K562 (cell line): ENCODE measurements at regions not wholly inside any gene's neighbourhood (a gene's known extent, or its start where the extent isn't known, plus 50 kb on each side); places are given as distances from the start of the nearest gene placed in this dataset.

Source experiments
- ATAC-seq: fragments of 200-7000 bp; cut with Tn5 transposase; 3 replicates; pipeline ENCODE4 v1.9.1; 2020; ENCODE audit warnings: moderate library complexity
- BruUV-seq: library from RNA; stranded (reverse); fragments of 400-500 nt; replicated peaks from 2 replicates; lab custom pipeline; 2021; lab: Mats Ljungman, UMichigan
- CTCF ChIA-PET: fragments of 300-600 bp; formaldehyde crosslinking; extraction: SDS; loops from one replicate; lab custom pipeline; 2021; ENCODE audit warnings: low intra/inter-chr PET ratio; lab: Yijun Ruan, JAX
- POLR2A ChIA-PET: fragments of 300-600, 350-650 bp; sonication (Branson Sonifier 250); formaldehyde crosslinking; extraction: SDS; loops from one replicate; lab custom pipeline; 2021; ENCODE audit warnings: antibody characterized with exemption, inconsistent platforms; lab: Yijun Ruan, JAX
- DNase-seq, 4 experiments: peaks; one replicate each; pipeline versions ENCODE4 v3.0.0 to v3.0.0-alpha.2; 2011 to 2018; ENCODE audit warnings: low spot score in 3 of 4, mixed read lengths in 3 of 4; ENCODE audit errors: extremely low read depth in 1 of 4
- FAIRE-seq: peaks from 2 replicates; lab custom pipeline; 2011; peaks lifted over from hg19 to GRCh38; lab: Jason Lieb, UNC
- H2AFZ ChIP-seq: 2 replicates; pipeline ENCODE4 v1.6.0; 2011; ENCODE audit warnings: low read depth, low read length, control low read depth, inconsistent platforms
- H3K27ac ChIP-seq: fragments of 200-600 bp; 3 replicates; pipeline ENCODE4 v1.8.0; 2011; ENCODE audit warnings: low read depth, mild to moderate bottlenecking, control low read depth, inconsistent platforms, low read length, moderate library complexity, mixed read lengths; ENCODE audit errors: extremely low read depth
- H3K27me3 ChIP-seq, 2 experiments: fragments of 300-600 bp in 1 of 2; 2 replicates in 1 of 2; 3 replicates in 1 of 2; pipeline versions ENCODE4 v1.6.0 to v1.8.0; 2011; ENCODE audit warnings: inconsistent platforms in 2 of 2, low read length in 2 of 2, mild to moderate bottlenecking in 1 of 2, mixed read lengths in 1 of 2, moderate library complexity in 1 of 2; ENCODE audit not compliant: control insufficient read depth in 2 of 2, insufficient read depth in 2 of 2
- H3K36me3 ChIP-seq: fragments of 300-600 bp; 3 replicates; pipeline ENCODE4 v1.8.0; 2011; ENCODE audit warnings: mild to moderate bottlenecking, low read length, inconsistent platforms; ENCODE audit not compliant: control insufficient read depth, insufficient read depth
- H3K4me1 ChIP-seq, 2 experiments: fragments of 200-600 bp in 1 of 2; replicated peaks in 1 of 2; 2 replicates in 1 of 2; 3 replicates in 1 of 2; pipeline versions ENCODE4 v1.5.1 to v1.8.0; 2011; ENCODE audit warnings: inconsistent platforms in 2 of 2, low read length in 2 of 2, mild to moderate bottlenecking in 1 of 2, mixed read lengths in 1 of 2, moderate library complexity in 1 of 2; ENCODE audit not compliant: control insufficient read depth in 2 of 2, insufficient read depth in 2 of 2
- H3K4me2 ChIP-seq: 2 replicates; pipeline ENCODE4 v1.6.1; 2011; ENCODE audit warnings: low read length, control low read depth, inconsistent platforms, mixed read lengths; ENCODE audit not compliant: insufficient read depth
- H3K4me3 ChIP-seq: fragments of 200-600 bp; sonication (generic), shearing (Covaris generic); 2 replicates; pipeline ENCODE4 v1.5.1; 2016; ENCODE audit warnings: control low read depth, inconsistent platforms
- H3K79me2 ChIP-seq: fragments of 200-600 bp; 3 replicates; pipeline ENCODE4 v1.8.0; 2011; ENCODE audit warnings: low read length, inconsistent platforms; ENCODE audit not compliant: control insufficient read depth, insufficient read depth
- H3K9ac ChIP-seq, 2 experiments: 2 replicates each; pipeline versions ENCODE4 v1.6.0 to v1.6.1; 2011; ENCODE audit warnings: low read depth in 2 of 2, low read length in 2 of 2, control low read depth in 1 of 2, inconsistent platforms in 1 of 2, mild to moderate bottlenecking in 1 of 2, mixed read lengths in 1 of 2; ENCODE audit not compliant: insufficient read depth in 1 of 2
- H3K9me1 ChIP-seq: one replicate; pipeline ENCODE4 v1.6.0; 2011; ENCODE audit warnings: inconsistent platforms, mild to moderate bottlenecking, low read length, moderate library complexity; ENCODE audit not compliant: control insufficient read depth, insufficient read depth
- H3K9me3 ChIP-seq: replicated peaks from 2 replicates; pipeline ENCODE4 v1.5.1; 2011; ENCODE audit warnings: low read depth, low read length, inconsistent platforms; ENCODE audit not compliant: control insufficient read depth, insufficient read depth
- H4K20me1 ChIP-seq: replicated peaks from 2 replicates; pipeline ENCODE4 v1.6.1; 2011; ENCODE audit warnings: low read length, inconsistent platforms, mixed read lengths; ENCODE audit not compliant: control insufficient read depth, insufficient read depth
- CBFA2T3 ChIP-seq: fragments of 450-650 bp; IDR thresholded peaks from 2 replicates; pipeline ENCODE4 v1.6.1; 2017
- CBX2 ChIP-seq: fragments of 200-600 bp; sonication (generic); IDR thresholded peaks from one replicate; pipeline ENCODE4 v1.6.1; 2012; ENCODE audit warnings: mild to moderate bottlenecking, low read length, inconsistent platforms; ENCODE audit not compliant: insufficient read depth, poor library complexity, severe bottlenecking
- CREM ChIP-seq: IDR thresholded peaks from 2 replicates; pipeline ENCODE4 v1.6.1; 2014; ENCODE audit warnings: antibody characterized with exemption, low read depth
- CTBP1 ChIP-seq: fragments of 450-650 bp; IDR thresholded peaks from 2 replicates; pipeline ENCODE4 v1.6.1; 2016; ENCODE audit warnings: borderline replicate concordance
- ETV5 ChIP-seq: sonication (generic); formaldehyde crosslinking; IDR thresholded peaks from 2 replicates; pipeline ENCODE4 v1.4.0; 2020; ENCODE audit warnings: low read depth, mild to moderate bottlenecking, missing genetic modification reagents
- FOS ChIP-seq: IDR thresholded peaks from 3 replicates; pipeline ENCODE4 v1.6.1; 2011; ENCODE audit not compliant: insufficient read length; ENCODE audit errors: extremely low read depth
- KLF6 ChIP-seq: fragments of 250-450 bp; sonication (Bioruptor Pico); IDR thresholded peaks from 2 replicates; pipeline ENCODE4 v1.4.0; 2020; ENCODE audit warnings: mild to moderate bottlenecking, moderate library complexity, borderline replicate concordance
- NFYB ChIP-seq: IDR thresholded peaks from 2 replicates; pipeline ENCODE4 v1.6.1; 2011; ENCODE audit warnings: mild to moderate bottlenecking, moderate library complexity; ENCODE audit not compliant: insufficient read length; ENCODE audit errors: extremely low read depth
- POLR2B ChIP-seq: fragments of 450-650 bp; IDR thresholded peaks from 2 replicates; pipeline ENCODE4 v1.6.1; 2018; ENCODE audit warnings: low read depth; ENCODE audit not compliant: partially characterized antibody
- STAT5A ChIP-seq: IDR thresholded peaks from 2 replicates; pipeline ENCODE4 v1.6.1; 2012; ENCODE audit warnings: low read length, inconsistent platforms, borderline replicate concordance
- TCF3 ChIP-seq: sonication (generic); formaldehyde crosslinking; IDR thresholded peaks from 2 replicates; pipeline ENCODE4 v1.4.0; 2020; ENCODE audit warnings: mild to moderate bottlenecking, missing genetic modification reagents
- ZNF311 ChIP-seq: fragments of 250-450 bp; sonication (Bioruptor Pico); IDR thresholded peaks from 2 replicates; pipeline ENCODE4 v1.4.0; 2020; ENCODE audit warnings: mild to moderate bottlenecking, moderate library complexity
- WGBS: fragments of 100-300 bp; shearing (Covaris generic); methylation state at CpG from one replicate; pipeline ENCODE4 v1.1.6; 2016; ENCODE audit warnings: low coverage, mixed read lengths; ENCODE audit not compliant: insufficient coverage; ENCODE audit errors: missing lambda C conversion rate; 5-methylcytosine and 5-hydroxymethylcytosine counted together
- in situ Hi-C: fragments of 300-500 bp; cut with MboI; formaldehyde crosslinking; loops from 4 replicates; pipeline ENCODE4 v1.15.0; 2018; ENCODE audit warnings: inconsistent platforms, mixed read lengths
- intact Hi-C: fragments of 100-400 bp; cut with micrococcal nuclease; formaldehyde crosslinking; loops from 2 replicates; pipeline ENCODE4 v1.14.2; 2022
- TF ChIP-seq, protein P1 (sequence below): fragments of 150-350 bp; IDR thresholded peaks from 2 replicates; pipeline ENCODE4 v1.6.1; 2014; ENCODE audit warnings: low read depth, mild to moderate bottlenecking, low read length, borderline replicate concordance
- TF ChIP-seq, protein P2 (sequence below): fragments of 250-450 bp; sonication (Bioruptor Pico); IDR thresholded peaks from 2 replicates; pipeline ENCODE4 v1.5.0; 2021
- TF ChIP-seq, protein P3 (sequence below): sonication (generic); formaldehyde crosslinking; IDR thresholded peaks from 2 replicates; pipeline ENCODE4 v1.8.0; 2022; ENCODE audit warnings: missing genetic modification reagents, mild to moderate bottlenecking, moderate library complexity, borderline replicate concordance

DNA sequence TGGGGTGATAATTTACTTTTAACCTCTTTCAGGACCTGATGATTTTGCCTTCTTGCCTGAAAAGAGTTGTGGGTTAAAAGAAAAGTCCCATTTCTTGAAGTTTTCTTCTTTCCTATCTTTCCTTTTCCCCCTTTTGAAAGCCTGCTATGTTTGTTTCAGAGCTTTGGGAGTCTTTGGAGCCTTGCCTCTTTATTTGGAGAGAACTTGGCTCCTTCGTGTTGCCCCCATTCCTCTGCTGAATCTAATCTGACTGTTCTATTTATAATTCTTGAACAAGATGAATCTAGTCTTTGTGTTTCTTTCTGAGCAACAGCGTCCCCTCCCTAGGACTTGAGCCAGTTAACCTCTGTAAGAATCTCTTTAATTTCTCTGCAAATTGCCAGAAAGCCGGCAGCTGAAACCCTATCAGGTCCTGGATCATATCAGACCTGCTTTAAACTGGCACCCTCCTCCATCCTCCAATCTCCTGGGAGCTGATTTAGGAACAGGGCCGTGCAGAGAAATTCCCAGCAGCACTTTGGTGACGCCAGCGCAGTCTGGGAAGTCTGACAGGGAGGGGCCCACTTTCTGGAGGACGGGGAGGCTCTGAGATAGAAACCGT lies 289.1 kb upstream of the SORL1-AS1 start:
- H3K9me3 ChIP-seq, result no peaks in the 10 kb centered on the region
- no peaks in the 10 kb centered on the region for H3K36me3 ChIP-seq
- H4K20me1 ChIP-seq, result no peaks in the 10 kb centered on the region
- ATAC-seq, result no peak
- H3K79me2 ChIP-seq, result no peaks in the 10 kb centered on the region
- H3K4me3 ChIP-seq, result no peak overlapping the region
- H2AFZ ChIP-seq, result no peak overlapping the region
- no peaks in the 10 kb centered on the region for H3K4me1 ChIP-seq
- in situ Hi-C loops, result no loop called here
- no peak for FAIRE-seq
- H3K9me1 ChIP-seq, result no peaks in the 10 kb centered on the region
- ChIA-PET POLR2A (no interaction called here), CTCF (no interaction called here)
- DNase-seq, result no peak
- intact Hi-C loops, result no loop called here
- BruUV-seq, result no TSS peak
- 0% methylated on average over 8 of the region's 8 CpGs for WGBS
- H3K27me3 ChIP-seq, result no peaks in the 10 kb centered on the region
- no peak overlapping the region for H3K27ac ChIP-seq
- no peak overlapping the region for H3K4me2 ChIP-seq
- H3K9ac ChIP-seq, result no peak overlapping the region
- TF ChIP-seq ETV5 (CRISPR knock-in tag) (no peak), CTBP1 (no peak), ZNF311 (CRISPR knock-in tag) (no peak), KLF6 (CRISPR knock-in tag) (no peak), CREM (no peak), NFYB (no peak), FOS (no peak), CBFA2T3 (no peak), POLR2B (no peak), STAT5A (no peak), CBX2 (no peak), TCF3 (CRISPR knock-in tag) (no peak)
- TF ChIP-seq, protein P1, sequence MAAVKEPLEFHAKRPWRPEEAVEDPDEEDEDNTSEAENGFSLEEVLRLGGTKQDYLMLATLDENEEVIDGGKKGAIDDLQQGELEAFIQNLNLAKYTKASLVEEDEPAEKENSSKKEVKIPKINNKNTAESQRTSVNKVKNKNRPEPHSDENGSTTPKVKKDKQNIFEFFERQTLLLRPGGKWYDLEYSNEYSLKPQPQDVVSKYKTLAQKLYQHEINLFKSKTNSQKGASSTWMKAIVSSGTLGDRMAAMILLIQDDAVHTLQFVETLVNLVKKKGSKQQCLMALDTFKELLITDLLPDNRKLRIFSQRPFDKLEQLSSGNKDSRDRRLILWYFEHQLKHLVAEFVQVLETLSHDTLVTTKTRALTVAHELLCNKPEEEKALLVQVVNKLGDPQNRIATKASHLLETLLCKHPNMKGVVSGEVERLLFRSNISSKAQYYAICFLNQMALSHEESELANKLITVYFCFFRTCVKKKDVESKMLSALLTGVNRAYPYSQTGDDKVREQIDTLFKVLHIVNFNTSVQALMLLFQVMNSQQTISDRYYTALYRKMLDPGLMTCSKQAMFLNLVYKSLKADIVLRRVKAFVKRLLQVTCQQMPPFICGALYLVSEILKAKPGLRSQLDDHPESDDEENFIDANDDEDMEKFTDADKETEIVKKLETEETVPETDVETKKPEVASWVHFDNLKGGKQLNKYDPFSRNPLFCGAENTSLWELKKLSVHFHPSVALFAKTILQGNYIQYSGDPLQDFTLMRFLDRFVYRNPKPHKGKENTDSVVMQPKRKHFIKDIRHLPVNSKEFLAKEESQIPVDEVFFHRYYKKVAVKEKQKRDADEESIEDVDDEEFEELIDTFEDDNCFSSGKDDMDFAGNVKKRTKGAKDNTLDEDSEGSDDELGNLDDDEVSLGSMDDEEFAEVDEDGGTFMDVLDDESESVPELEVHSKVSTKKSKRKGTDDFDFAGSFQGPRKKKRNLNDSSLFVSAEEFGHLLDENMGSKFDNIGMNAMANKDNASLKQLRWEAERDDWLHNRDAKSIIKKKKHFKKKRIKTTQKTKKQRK, result no peak
- TF ChIP-seq, protein P2, sequence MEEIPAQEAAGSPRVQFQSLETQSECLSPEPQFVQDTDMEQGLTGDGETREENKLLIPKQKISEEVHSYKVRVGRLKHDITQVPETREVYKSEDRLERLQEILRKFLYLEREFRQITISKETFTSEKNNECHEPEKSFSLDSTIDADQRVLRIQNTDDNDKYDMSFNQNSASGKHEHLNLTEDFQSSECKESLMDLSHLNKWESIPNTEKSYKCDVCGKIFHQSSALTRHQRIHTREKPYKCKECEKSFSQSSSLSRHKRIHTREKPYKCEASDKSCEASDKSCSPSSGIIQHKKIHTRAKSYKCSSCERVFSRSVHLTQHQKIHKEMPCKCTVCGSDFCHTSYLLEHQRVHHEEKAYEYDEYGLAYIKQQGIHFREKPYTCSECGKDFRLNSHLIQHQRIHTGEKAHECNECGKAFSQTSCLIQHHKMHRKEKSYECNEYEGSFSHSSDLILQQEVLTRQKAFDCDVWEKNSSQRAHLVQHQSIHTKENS (CRISPR knock-in tag), result no peak
- TF ChIP-seq, protein P3, sequence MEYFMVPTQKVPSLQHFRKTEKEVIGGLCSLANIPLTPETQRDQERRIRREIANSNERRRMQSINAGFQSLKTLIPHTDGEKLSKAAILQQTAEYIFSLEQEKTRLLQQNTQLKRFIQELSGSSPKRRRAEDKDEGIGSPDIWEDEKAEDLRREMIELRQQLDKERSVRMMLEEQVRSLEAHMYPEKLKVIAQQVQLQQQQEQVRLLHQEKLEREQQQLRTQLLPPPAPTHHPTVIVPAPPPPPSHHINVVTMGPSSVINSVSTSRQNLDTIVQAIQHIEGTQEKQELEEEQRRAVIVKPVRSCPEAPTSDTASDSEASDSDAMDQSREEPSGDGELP (CRISPR knock-in tag), result no peak
